KOPT-K1 (cell line): ENCODE measurements at regions not wholly inside any gene's neighbourhood (a gene's known extent, or its start where the extent isn't known, plus 50 kb on each side); places are given as distances from the start of the nearest gene placed in this dataset.

ENCODE experiments used
- H3K27ac ChIP-seq: fragments of 200-600 bp; sonication (generic); 2 replicates; pipeline ENCODE4 v1.5.1; 2016; ENCODE audit warnings: antibody characterized with exemption, mild to moderate bottlenecking, low read depth, low read length; ENCODE audit not compliant: poor library complexity, severe bottlenecking
- H3K36me3 ChIP-seq: fragments of 200-600 bp; sonication (generic); 2 replicates; pipeline ENCODE4 v1.5.1; 2017; ENCODE audit warnings: antibody characterized with exemption, mild to moderate bottlenecking, low read length, moderate library complexity; ENCODE audit not compliant: insufficient read depth
- H3K9me3 ChIP-seq: fragments of 200-600 bp; sonication (generic); 2 replicates; pipeline ENCODE4 v1.5.1; 2017; ENCODE audit warnings: antibody characterized with exemption, low read length, mild to moderate bottlenecking; ENCODE audit not compliant: insufficient read depth, poor library complexity, severe bottlenecking

- no peaks in the 10 kb centered on the region for H3K36me3 ChIP-seq
- H3K27ac ChIP-seq, result no peak overlapping the region
- H3K9me3 ChIP-seq, result no peaks in the 10 kb centered on the region
Observed at GRCh38 chr14:61884711-61885110, 122.5 kb downstream of the SNAPC1 start.

GRCh38 chr14:61885203-61885961 lies 123.2 kb downstream of the SNAPC1 start:
- no peak overlapping the region for H3K27ac ChIP-seq
- no peaks in the 10 kb centered on the region for H3K9me3 ChIP-seq
- no peaks in the 10 kb centered on the region for H3K36me3 ChIP-seq

- Histone ChIP-seq H3K36me3 (no peaks in the 10 kb centered on the region), H3K27ac (no peak overlapping the region)
Observed at GRCh38 chr14:61887628-61888027, 125.4 kb downstream of the SNAPC1 start.

GRCh38 chr14:61889914-61890351 lies 127.7 kb downstream of the SNAPC1 start:
- Histone ChIP-seq H3K36me3 (no peaks in the 10 kb centered on the region), H3K27ac (no peak overlapping the region), H3K9me3 (no peaks in the 10 kb centered on the region)

More at GRCh38 chr14:61887628-61888027, 125.4 kb downstream of the SNAPC1 start:
- no peaks in the 10 kb centered on the region for H3K9me3 ChIP-seq

- Histone ChIP-seq H3K36me3 (no peaks in the 10 kb centered on the region), H3K27ac (no peak overlapping the region)
Observed at GRCh38 chr14:61891170-61891569, 128.9 kb downstream of the SNAPC1 start.

GRCh38 chr14:61891810-61892209 lies 129.6 kb downstream of the SNAPC1 start:
- Histone ChIP-seq H3K27ac (no peak overlapping the region), H3K9me3 (no peaks in the 10 kb centered on the region), H3K36me3 (no peaks in the 10 kb centered on the region)

More at GRCh38 chr14:61891170-61891569, 128.9 kb downstream of the SNAPC1 start:
- no peaks in the 10 kb centered on the region for H3K9me3 ChIP-seq

GRCh38 chr14:61893371-61893940 lies 131.2 kb downstream of the SNAPC1 start:
- no peaks in the 10 kb centered on the region for H3K9me3 ChIP-seq
- H3K27ac ChIP-seq, result no peak overlapping the region

GRCh38 chr14:61894452-61895077 lies 132.3 kb downstream of the SNAPC1 start:
- no peaks in the 10 kb centered on the region for H3K9me3 ChIP-seq
- no peak overlapping the region for H3K27ac ChIP-seq
- H3K36me3 ChIP-seq, result no peaks in the 10 kb centered on the region

More at GRCh38 chr14:61893371-61893940, 131.2 kb downstream of the SNAPC1 start:
- no peaks in the 10 kb centered on the region for H3K36me3 ChIP-seq

GRCh38 chr14:61897300-61897699 lies 135.1 kb downstream of the SNAPC1 start:
- no peaks in the 10 kb centered on the region for H3K9me3 ChIP-seq
- no peak overlapping the region for H3K27ac ChIP-seq
- no peaks in the 10 kb centered on the region for H3K36me3 ChIP-seq

- no peaks in the 10 kb centered on the region for H3K9me3 ChIP-seq
- no peaks in the 10 kb centered on the region for H3K36me3 ChIP-seq
- H3K27ac ChIP-seq, result no peak overlapping the region
Observed at GRCh38 chr14:61898568-61898967, 136.3 kb downstream of the SNAPC1 start.

- Histone ChIP-seq H3K36me3 (no peaks in the 10 kb centered on the region), H3K27ac (no peak overlapping the region), H3K9me3 (no peaks in the 10 kb centered on the region)
Observed at GRCh38 chr14:61899497-61899896, 137.3 kb downstream of the SNAPC1 start.

GRCh38 chr14:61904946-61905345 lies 142.7 kb downstream of the SNAPC1 start:
- no peak overlapping the region for H3K27ac ChIP-seq

GRCh38 chr14:61911574-61911973 lies 149.4 kb downstream of the SNAPC1 start:
- Histone ChIP-seq H3K9me3 (no peaks in the 10 kb centered on the region), H3K27ac (no peak overlapping the region), H3K36me3 (no peaks in the 10 kb centered on the region)

More at GRCh38 chr14:61904946-61905345, 142.7 kb downstream of the SNAPC1 start:
- Histone ChIP-seq H3K9me3 (no peaks in the 10 kb centered on the region), H3K36me3 (no peaks in the 10 kb centered on the region)

GRCh38 chr14:61918998-61919397 lies 156.8 kb downstream of the SNAPC1 start:
- Histone ChIP-seq H3K9me3 (no peaks in the 10 kb centered on the region), H3K36me3 (no peaks in the 10 kb centered on the region), H3K27ac (no peak overlapping the region)

GRCh38 chr14:61923348-61923747 lies 161.1 kb downstream of the SNAPC1 start:
- no peak overlapping the region for H3K27ac ChIP-seq
- H3K9me3 ChIP-seq, result no peaks in the 10 kb centered on the region
- H3K36me3 ChIP-seq, result no peaks in the 10 kb centered on the region
